Stimulated activated CD8-positive, alpha-beta memory T cell treated with anti-CD3 and anti-CD28 coated beads, Interleukin-15, amount 100 ng/mL, for 1 hour (primary cell): ENCODE measurements at regions not wholly inside any gene's neighbourhood (a gene's known extent, or its start where the extent isn't known, plus 50 kb on each side); places are given as distances from the start of the nearest gene placed in this dataset.
A peak's percentile ranks its signal among the peaks of the same experiment; 100 is the strongest.

Source experiments
- DNase-seq: peaks from one replicate; pipeline ENCODE4 v3.0.0-alpha.2; 2020; ENCODE audit warnings: low read depth

- DNase-seq: no peak
These were observed 283.3 kb downstream of the RRAGC start for GRCh38 chr1:38576241-38576640.

GRCh38 chr1:38571726-38572125 lies 287.8 kb downstream of the RRAGC start:
- no peak for DNase-seq

GRCh38 chr1:38570657-38570975 lies 289.0 kb downstream of the RRAGC start:
- DNase-seq: no peak

- no peak for DNase-seq
These were observed 289.5 kb downstream of the RRAGC start for GRCh38 chr1:38569932-38570656.

GRCh38 chr1:38568061-38568857 lies 291.3 kb downstream of the RRAGC start:
- no peak for DNase-seq

GRCh38 chr1:38567401-38567800 lies 292.2 kb downstream of the RRAGC start:
- no peak for DNase-seq

GRCh38 chr1:38565020-38565491 lies 294.5 kb downstream of the RRAGC start:
- DNase-seq: no peak

GRCh38 chr1:38563942-38564735 lies 295.4 kb downstream of the RRAGC start:
- DNase-seq: no peak

GRCh38 chr1:38561725-38562124 lies 297.8 kb downstream of the RRAGC start:
- no peak for DNase-seq

GRCh38 chr1:38561110-38561509 lies 298.5 kb downstream of the RRAGC start:
- DNase-seq: no peak

GRCh38 chr1:38560457-38560856 lies 299.1 kb downstream of the RRAGC start:
- DNase-seq: no peak

GRCh38 chr1:38559446-38560165 lies 300.0 kb downstream of the RRAGC start:
- peak; percentile 48 for DNase-seq

- DNase-seq: no peak
These were observed 300.8 kb downstream of the RRAGC start for GRCh38 chr1:38558500-38559445.

GRCh38 chr1:38558055-38558454 lies 301.5 kb downstream of the RRAGC start:
- no peak for DNase-seq

GRCh38 chr1:38555594-38555993 lies 304.0 kb downstream of the RRAGC start:
- no peak for DNase-seq

GRCh38 chr1:38555130-38555529 lies 304.4 kb downstream of the RRAGC start:
- DNase-seq: no peak

GRCh38 chr1:38551318-38552307 lies 308.0 kb downstream of the RRAGC start:
- no peak for DNase-seq

- DNase-seq: no peak
These were observed 310.4 kb downstream of the RRAGC start for GRCh38 chr1:38549191-38549590.

- no peak for DNase-seq
These were observed 312.3 kb downstream of the RRAGC start for GRCh38 chr1:38547321-38547720.

GRCh38 chr1:38546636-38547035 lies 312.9 kb downstream of the RRAGC start:
- no peak for DNase-seq
